ENCODE measurements at regions not wholly inside any gene's neighbourhood (a gene's known extent, or its start where the extent isn't known, plus 50 kb on each side); places are given as distances from the start of the nearest gene placed in this dataset.

DNA sequence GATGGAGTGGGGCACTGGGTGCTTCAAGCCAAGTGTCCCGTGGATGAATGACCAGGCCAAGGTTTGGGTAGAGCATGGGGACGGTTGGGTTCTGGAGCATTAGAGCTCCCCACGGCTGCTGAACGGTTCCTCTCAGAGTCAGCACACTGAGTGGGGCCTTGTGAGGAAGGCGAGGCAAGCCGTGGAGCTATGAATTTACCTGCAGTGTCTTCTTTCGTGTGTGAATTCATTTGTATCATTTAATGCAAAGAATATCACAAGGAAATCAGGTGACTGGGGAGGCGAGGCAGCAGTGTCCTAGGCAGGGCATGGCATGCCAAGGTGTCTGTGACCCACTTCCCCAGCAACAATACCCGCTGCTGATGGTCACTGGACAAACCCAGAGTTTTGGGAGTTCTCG lies 343.5 kb upstream of the B3GAT1 start:
- no peak for DNase-seq (ENCODE audit: low read depth in 3 of 3, low spot score in 2 of 3)

DNA sequence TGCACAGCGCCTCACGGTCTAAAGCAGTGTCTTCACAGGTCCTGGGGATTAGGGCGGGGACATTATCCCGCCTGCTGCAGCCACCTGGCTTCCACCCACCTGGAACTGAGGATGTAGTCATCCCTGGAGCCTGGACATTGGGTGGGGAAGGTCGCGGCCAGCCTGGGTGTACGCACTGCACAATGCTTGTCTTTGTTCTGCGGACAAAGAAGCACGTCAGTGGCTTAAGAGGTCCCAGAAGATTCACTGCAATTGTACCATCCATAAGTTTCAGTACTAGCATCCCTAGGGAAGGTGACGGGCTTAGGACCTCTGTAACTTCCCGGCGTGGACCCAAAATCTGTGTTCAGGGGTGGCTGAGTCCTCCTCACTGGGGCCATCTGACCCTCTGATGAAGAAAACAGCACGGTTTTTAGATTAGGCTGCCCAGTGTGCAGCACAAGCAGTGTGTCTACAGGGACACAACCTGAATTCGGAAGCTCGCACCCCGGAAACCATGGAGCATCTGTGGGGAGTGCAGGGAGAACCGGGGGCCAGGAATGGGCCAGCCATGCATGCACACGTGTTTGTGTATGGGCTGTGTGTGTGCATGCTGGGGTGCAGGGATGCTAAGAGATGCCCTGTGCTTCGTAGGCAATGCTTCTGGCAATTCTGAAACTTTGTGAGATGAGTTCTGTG lies 342.6 kb upstream of the B3GAT1 start:
- DNase-seq (ENCODE audit: low read depth in 3 of 3, low spot score in 2 of 3), result no peak

DNA sequence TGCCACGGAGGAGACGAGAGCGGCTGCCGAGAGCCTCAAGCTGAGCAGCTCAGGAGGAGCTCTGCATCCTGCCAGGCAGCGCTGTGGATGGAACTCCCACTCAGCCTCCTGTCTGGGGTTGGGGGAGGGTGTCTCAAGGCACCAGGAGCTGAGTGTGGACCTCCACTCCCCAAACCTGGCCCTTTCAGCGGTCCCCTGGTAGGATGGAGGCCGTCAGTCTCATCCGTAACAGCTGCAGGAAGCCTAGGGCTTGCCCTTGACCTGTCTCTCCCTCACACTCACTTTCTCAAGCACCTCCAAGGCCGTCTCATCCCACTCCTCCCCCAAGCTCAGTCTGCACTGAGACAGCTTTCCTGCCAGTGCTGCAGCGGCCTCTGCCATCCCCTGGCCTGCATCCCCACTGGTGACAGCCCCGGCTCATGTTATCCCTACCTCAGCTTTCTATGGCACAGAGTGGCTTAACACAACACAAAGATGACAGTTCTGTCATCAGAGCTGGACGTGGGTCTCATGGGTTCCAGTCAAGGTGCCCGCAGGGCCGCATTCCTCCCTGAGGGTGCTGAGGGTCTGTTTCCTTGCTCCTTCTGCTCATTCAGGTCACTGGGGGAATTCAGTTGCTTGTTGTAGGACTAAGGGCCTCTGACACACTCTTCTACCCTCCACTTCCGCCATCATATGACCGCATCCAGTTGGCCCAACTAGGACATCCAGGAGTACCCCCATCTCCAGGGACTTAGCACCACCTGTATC lies 341.9 kb upstream of the B3GAT1 start:
- DNase-seq (ENCODE audit: low read depth in 3 of 3, low spot score in 2 of 3), result no peak

DNA sequence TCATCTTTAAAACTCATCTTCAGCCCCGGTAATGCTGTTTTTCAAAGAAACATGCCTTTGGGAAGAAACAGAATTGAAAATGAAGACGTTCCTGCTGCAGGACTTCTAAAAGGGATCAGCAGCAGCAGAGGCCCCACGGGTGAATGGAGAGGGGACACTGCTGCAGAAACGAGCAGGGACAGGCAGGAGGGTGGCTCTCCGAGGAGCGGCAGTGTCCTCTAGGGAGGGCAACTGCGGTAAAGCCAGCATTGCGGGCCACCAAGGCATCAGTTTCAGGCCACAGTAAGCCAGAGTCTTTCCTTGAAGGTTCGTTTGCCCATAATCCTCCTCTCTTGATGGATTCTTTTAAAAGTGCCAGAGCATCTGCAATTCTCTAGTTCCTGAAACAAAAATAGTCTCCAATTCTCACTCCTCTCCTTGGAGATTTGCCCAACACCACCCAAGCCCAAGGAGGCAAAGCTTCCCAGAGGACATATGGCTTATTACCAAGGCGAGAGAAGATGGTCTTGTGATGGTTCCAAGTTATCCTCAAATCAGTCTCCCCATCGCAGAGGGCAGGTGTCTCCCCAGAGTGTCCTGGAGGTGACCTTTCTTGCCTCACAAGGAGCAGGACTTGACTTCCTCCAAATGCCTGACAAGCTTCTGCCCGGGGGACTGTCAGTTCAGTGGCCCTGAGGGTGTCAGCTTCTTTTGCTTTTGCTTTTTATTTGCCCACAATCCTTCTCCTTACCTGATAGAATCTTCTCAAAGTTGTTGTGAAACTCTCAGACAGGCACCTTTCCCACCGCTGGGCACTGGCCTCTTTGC lies 341.1 kb upstream of the B3GAT1 start:
- no peak for DNase-seq (ENCODE audit: low read depth in 3 of 3, low spot score in 2 of 3)

DNA sequence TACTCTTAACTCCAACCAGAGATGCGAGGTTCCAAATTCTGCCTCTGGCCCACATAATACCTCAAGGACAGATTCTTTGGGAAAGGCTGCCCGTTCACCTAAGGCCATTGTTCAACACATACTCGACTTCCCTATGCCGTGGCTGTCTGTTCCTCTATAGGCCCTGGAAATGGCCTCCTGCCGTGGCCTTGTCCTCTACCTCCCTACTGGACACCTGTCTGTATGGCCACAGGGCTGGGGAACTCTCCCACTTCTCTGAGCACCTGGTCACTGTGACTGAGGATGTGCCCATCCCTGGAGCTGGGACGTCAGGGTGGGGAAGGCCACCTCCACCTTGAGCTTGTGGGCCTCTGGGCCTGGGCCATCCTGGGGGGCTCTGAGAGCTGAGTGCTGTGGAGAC lies 340.5 kb upstream of the B3GAT1 start:
- DNase-seq (ENCODE audit: low read depth in 3 of 3, low spot score in 2 of 3), result no peak

DNA sequence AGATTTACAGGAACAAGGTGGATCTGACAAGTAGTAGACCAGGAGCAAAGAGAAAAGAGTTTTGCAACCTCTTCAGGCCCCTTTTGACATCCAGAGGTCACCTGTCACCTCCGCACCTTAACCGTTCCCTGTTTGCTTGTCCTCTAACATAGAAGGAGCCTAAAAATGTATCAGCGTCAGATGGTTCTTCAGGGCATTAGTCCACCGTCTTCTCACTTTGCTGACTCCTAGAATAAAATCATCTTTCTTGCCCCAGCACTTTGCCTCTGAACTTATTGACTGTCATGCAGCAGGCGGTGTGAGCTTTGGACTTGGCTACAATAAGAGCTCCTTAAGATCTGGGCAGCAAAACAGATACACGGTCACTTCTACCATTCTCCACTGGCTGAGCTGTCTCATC lies 339.7 kb upstream of the B3GAT1 start:
- DNase-seq (ENCODE audit: low read depth in 3 of 3, low spot score in 2 of 3), result no peak

DNA sequence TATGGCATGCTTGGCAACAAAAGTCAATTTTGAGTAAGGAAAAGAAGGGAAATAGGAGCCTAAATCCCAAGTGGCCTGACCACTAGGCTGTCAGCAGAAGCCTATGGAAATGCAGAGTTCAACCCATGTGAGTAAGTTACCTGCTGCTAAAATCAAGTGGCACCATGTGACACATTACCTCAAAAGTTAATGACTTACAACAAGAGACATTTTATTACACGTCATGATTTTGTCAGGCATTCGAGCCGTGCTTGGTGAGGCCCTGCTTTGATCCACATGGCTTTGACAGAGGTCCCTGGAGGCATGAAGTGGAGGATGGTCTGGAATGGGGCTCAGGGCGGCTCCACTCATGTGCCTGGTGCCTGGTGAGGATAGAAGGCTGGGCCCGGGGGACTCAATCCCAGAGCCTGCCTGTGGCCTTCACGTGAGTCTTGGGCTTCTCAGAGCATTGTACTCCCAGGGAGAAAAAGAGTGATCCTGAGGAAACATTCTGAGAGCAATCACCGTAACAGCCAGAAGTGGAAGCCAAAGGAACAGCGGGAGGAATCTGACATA lies 339.1 kb upstream of the B3GAT1 start:
- DNase-seq (ENCODE audit: low read depth in 3 of 3, low spot score in 2 of 3), result no peak

DNA sequence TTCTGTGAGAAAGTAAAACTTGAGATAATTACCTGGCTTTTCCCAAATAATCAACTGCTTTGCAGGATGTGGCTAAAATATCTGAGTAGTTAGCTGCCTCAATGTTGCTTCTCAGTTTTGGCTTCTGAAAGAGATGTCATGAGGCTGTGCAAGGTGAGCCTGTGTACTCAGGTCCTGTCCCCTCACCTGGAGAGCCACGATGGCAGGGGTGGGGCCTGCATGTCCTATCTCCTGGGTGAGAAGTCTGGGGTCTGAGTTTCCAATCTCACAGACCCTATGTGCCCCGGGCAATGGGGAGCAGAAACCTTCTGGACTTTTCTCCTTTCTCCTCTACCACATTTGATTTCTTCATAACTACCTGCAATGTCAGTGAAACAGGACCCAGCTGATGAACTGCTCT lies 338.6 kb upstream of the B3GAT1 start:
- no peak for DNase-seq (ENCODE audit: low read depth in 3 of 3, low spot score in 2 of 3)

DNA sequence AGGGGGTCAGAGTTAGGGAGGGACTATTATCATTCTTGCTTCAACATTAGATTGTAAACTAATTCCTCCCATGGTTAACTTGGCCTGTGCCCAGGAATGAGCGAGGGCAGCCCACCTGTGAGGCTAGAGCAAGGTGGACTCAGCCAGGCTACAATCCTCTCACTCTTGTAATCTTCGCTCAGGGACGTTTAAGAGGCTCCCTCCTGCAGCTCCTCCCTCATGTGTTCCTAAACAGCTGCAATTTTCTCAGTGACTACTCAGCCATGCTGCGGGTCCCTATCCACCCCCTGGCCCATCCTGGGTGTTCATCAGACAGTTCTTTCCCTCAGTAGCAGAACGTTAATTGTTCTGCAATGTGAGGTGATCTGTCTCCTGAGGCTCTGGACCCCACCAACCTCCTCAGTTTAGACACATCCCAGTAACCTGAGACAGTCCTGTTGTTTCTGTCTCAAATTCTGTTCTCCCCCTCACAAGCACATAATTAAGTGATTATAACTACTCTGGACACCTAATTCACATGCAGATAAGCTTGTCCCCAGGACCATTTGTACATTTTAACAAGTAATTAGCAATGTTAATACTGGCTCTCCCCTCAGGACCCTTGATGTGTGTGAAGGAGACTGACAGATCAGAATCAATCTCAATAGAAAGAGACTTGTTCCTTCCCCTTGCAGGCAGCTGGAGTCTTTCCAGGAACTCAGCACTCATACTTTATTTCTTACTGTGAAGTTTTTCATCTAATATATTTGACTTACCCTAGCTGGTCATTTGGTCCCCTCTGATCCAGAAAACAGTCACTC lies 337.2 kb upstream of the B3GAT1 start:
- DNase-seq (ENCODE audit: low read depth in 3 of 3, low spot score in 2 of 3), result no peak

DNA sequence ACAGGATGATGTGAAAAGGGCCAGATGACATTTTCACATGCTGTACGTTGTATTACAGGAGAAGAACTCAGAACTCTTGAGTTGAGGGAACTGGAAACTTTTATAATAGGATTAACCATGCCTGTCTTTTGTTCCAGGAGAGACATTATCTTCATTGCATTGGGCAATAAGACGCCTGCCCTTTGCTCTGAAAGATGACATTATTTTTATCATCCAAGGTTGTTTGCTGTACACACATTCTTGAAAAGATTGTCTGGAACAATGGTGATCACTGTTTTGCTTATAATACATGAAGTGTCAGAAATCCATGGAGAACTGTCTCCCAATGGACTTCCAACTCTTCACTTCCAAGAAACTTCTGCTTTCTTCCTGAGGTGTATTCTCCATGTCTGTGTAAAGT lies 334.6 kb upstream of the B3GAT1 start:
- DNase-seq (ENCODE audit: low read depth in 3 of 3, low spot score in 2 of 3), result no peak

DNA sequence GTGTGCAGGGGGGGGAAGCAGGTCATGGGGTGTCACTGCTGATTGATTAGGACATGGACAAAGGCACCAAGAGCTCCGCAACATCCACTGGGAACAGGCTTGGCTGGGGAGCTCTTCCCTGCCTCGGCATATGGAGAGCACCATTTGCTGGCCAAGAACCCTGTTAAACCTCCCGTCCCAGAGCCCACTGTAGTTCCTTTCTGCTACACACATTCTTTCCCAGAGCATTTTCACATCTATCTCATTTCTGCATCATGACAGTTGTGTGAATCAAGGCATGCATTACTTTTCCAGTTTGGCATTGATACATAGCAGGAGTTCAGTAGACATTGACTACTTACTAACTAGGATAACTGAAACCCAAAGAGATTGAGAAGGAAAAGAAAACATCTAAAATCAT lies 333.4 kb upstream of the B3GAT1 start:
- DNase-seq (ENCODE audit: low read depth in 3 of 3, low spot score in 2 of 3), result no peak

DNA sequence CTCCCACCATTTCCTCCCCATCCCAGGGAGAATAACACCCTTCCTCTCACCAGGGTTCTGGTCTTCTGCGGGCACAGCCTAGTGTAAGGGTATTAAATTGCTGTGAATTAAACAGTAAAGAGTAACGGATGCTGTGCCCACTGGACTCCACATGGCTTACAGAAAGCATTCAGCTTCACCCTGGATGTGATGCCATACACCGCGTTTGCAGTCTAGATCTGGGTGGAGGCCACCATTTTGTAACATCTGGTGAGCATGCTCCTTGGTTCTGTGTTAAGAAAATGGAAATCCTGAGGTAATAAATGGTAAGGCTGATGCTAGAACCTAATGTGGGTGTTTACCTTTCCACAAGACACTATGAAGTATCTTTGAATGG lies 331.8 kb upstream of the B3GAT1 start:
- no peak for DNase-seq (ENCODE audit: low read depth in 3 of 3, low spot score in 2 of 3)

DNA sequence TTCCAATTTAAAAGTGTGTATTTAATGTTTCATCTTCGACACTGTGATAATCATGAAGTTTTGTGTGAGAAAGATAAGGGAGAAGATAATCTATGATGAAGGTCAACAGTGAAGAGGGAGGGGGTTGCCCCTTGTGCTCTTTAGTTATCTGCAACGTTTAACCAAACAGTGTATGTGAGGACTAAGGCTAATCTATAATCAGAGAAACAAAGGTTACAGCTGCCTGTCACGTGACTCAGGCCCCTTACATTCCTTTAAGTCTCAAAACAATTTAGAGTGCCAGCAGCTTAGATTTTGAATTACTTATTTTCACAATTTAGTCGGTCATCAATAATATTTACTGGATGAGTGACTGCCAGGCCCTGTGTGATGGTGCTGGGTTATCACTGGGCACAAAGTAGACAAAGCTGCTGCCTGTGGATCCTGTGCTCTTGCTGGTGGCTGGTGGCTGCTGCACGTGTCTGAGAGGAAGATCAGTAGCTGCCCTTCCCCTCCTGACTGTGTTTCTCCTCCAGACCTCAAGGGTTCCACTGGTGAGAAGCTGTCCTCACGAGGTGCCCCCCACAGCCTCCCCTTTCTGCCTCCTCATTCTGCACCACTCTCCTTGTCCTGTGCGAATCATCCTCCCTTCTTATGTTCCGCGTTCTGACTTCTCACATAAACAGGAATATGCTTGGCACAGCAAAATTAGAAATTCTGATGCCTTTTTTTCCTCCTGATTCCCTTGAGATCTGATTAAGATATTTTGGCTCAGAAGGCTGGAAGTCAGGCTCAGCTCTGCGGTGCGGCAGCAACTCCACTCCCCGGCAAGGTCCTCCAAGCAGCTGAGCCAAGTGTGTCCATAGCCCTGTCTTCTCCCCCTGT lies 331.1 kb upstream of the B3GAT1 start:
- DNase-seq (ENCODE audit: low read depth in 3 of 3, low spot score in 2 of 3), result no peak

DNA sequence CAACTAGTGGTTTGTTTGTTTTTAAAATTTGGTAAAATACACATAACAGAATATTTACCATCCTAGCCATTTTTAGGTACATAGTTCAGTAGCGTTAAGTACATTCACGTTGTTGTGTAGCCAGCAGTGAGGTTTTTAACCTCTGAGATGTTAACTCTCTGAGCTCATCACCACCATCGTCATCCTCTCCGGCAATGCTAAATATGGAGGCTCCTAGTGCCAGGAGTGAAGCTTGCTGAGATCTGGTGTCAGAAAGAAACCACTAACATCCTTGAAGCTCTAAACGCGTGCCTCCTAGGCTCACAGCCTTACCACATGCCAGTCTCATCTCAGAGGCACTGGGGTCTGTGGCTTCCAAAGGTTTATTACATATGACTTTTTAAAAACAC lies 330.2 kb upstream of the B3GAT1 start:
- no peak for DNase-seq (ENCODE audit: low read depth in 3 of 3, low spot score in 2 of 3)

DNA sequence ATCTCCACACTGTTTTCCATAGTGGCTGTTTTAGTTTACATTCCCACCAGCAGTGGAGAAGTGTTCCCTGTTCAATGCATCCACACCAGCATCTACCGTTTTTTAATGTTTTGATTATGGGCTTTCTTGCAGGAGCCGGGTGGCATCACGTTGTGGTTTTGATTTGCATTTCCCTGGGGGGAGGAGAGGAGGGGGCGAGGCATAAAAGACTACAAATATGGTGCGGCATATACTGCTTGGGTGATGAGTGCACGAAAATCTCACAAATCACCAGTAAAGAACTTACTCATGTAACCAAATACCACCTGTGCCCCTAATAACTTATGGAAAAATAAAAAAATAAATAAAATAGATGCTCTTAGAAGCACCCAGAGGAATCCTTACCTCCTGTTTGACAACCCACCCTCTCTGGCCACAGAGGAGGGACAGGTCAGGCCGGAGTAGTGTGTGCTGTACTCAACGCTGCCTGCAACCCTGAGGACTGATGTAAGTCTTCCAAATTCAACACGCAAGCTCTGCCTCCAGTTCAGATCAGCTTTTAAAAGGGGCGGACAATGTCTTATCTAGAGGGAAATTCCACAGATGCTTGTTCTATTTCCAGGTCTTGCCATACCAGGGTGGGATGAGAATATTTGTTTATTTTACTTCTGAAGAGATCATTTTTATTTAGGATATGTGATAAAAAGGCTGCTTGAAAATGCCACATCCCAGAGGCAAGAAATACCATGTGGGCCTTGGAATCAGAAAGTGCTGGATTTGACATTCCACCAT lies 329.6 kb upstream of the B3GAT1 start:
- no peak for DNase-seq (ENCODE audit: low read depth in 3 of 3, low spot score in 2 of 3)

DNA sequence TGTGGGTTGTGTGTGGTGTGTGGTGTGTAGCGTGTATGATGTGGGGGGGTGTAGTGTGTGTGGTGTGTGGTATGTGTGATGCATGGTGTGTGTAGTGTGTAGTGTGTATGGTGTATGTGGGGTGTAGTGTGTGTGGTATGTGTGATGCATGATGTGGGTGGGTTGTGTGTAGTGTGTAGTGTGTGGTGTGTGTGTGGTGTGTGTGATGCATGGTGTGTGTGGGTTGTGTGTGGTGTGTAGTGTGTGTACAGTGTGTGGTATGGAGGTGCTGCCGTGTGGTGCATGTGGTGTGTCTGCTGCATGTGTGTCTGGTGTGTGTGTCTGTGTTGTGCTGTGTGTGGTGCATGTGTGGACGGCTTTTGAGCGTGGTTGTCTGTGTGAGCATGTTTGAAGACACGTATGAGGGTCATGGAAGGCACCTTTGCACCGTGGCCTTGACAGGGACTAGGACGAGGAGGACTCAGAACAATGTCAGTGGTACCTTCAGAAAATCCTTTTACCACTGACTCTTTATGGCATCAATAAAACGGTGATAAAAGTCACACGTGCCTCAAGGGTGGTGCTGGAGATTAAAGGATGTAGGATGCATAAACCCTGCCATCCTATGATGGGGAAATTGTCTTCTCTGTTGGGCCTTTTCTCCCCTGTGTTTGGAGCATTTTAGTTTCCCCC lies 328.7 kb upstream of the B3GAT1 start:
- no peak for DNase-seq (ENCODE audit: low read depth in 3 of 3, low spot score in 2 of 3)

DNA sequence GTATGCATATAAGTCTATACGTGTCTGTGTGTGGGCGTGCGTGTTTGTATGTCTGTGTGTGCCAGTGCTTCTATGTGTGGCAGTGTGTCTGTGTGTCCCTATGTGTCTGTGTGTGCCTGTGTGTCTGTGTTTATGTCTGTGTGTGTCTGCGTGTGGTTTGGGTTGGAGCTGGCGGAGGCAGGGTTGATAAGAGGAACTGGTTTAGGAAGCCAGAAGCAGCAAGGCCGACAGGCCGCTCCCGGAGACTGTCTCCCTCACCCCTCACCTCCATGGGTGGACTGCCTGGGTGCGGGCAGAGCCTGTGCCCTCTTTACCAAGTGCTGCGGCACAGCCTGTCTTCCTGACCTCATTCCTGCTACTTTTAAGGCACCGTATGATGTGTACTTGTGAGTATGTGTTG lies 327.1 kb upstream of the B3GAT1 start:
- no peak for DNase-seq (ENCODE audit: low read depth in 3 of 3, low spot score in 2 of 3)

DNA sequence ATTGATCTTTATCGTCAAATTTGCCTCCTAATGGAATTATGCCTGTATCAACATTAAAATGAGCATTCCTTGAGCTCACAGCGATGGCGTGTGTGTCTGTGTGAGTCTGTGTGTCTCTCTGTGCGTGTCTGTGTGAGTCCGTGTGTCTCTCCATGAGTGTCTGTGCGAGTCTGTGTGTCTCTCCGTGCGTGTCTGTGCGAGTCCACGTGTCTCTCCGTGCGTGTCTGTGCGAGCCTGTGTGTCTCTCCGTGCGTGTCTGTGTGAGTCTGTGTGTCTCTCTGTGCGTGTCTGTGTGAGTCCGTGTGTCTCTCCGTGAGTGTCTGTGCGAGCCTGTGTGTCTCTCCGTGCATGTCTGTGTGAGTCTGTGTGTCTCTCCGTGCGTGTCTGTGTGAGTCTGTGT lies 326.5 kb upstream of the B3GAT1 start:
- DNase-seq (ENCODE audit: low read depth in 3 of 3, low spot score in 2 of 3), result no peak

Measured in right renal cortex interstitium (tissue), 3 donors.